ENCODE measurements at regions not wholly inside any gene's neighbourhood (a gene's known extent, or its start where the extent isn't known, plus 50 kb on each side); places are given as distances from the start of the nearest gene placed in this dataset.
"Not testable (repeated sequence)": the region's sequence is repeated elsewhere in the genome, so short reads cannot be mapped to it uniquely, and the experiment has no call there.

DNA sequence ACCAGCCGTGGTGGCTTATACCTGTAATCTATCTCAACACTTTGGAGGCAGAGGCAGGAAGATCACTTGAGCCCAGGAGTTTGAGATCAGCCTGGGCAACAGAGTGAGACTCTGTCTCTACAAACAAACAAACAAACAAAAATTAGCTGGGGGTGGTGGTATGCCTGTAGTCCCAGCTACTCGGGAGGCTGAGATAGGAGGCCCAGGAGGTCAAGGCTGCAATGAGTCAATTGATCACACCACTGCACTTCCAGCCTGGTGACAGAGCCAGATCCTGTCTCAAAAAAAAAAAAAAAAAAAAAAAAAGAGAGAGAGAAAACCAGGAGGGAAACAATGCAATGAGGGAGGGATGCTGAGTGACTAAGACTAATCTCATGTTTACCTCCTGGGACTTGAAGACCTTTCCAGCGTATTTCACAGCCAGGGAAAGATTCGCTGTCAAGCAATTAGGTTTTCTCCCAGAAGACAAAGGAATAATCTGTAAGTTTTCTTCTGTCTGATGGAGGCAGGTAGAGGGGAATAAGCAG, 51.1 kb upstream of the MIER3 start:
- DNase-seq (ENCODE audit: low spot score): no peak

DNA sequence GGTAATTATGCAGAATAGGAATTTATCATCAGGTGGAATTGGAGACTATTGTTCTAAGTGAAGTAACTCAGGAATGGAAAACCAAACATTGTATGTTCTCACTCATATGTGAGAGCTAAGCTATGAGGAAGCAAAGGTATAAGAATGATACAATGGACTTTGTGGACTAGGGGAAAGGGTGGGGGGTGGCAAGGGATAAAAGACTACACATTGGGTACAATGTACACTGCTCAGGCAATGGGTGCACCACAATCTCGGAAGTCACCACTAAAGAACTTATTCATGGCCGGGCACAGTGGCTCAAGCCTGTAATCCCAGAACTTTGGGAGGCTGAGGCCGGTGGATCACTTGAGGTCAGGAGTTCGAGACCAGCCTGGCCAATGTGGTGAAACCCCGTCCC, 51.6 kb upstream of the MIER3 start:
- not testable (repeated sequence) for DNase-seq (ENCODE audit: low spot score)

DNA sequence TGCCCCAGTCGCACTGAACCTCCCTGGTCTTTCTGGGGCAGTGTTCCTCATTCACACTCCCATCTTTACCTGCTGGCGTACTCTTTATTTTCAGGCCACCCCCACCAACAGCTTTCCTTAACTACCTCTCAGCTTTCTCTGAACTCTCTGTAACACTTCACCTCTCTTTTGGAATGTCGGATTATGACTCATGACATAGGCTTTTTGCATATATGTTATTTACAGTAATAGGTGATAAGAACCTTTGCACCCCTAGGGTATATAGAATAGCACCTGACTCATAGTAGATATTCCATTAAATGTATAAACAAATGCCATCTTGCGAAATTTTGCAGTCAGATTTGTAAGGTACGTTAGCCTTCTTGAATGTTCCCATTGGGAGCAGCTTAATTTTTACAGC, 52.9 kb upstream of the MIER3 start:
- no peak for DNase-seq (ENCODE audit: low spot score)

DNA sequence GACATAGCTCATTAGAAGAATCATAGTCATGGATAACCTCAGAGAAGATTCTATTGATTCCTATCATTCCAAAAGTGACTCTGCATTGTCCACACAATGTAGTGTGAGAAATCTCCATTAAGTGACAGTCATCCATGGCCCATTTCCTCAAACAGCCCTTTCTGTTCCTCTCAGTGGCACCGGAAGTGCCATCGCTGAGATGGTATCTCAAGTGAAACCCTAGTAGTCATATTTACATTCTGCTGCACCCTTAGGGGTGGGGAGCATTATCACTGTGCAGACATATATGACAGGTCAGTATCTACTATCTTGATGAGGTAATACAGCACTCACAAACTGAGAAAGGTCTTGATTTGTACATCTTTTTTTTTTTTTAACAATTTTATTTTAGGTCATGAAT, 55.4 kb upstream of the MIER3 start:
- DNase-seq (ENCODE audit: low spot score): no peak

DNA sequence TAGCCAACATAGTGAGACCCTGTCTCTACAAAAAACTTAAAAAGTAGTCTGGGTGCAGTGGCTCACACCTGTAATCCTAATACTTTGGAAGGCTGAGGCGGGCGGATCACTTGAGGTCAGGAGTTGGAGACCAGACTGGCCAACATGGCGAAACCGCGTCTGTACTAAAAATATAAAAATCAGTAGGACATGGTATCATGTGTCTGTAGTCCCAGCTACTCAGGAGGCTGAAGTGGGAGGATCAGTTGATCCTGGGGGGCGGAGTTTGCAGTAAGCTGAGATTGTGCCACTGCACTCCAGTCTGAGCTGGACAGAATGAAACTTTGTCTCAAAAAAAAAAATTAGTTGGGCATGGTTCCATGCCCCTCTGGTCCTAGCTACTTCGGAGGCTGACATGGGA, 57.9 kb upstream of the MIER3 start:
- DNase-seq (ENCODE audit: low spot score): no peak

DNA sequence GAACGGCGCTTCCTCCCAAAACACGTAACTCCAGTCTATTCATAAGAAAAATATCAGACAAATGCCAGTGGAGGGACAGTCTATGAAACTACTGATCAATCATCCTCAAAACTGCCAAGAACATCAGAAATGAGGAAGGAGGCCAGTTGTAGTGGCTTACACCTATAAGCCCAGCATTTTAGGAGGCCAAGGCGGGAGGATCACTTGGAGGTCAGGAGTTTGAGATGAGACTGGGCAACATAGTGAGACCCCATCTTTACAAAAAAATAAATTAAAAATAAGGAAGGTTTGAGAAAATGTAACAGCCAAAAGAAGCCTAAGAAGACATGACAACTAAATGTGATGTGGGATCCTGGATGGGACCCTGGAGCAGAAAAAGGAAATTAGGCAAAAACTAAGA, 58.9 kb upstream of the MIER3 start:
- DNase-seq (ENCODE audit: low spot score): no peak

DNA sequence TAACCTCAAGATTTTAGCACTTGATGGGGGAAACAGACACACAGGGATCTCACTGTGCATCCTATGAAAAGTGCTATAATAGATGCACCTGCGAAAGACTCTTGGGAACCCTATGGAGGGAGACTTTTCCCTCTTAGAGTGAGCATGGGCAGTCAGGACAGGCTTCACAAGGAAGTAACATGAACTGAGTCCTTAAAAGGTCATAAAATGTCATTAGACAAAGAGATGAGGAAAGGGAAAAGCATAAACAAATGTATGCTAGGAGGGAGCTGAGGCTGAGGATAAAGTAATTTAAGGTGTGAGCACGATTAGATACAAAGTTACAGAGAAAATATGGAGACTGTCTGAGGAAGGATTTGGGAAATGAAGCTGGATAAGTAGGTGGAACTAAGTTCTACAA, 60.6 kb upstream of the MIER3 start:
- DNase-seq (ENCODE audit: low spot score): no peak

DNA sequence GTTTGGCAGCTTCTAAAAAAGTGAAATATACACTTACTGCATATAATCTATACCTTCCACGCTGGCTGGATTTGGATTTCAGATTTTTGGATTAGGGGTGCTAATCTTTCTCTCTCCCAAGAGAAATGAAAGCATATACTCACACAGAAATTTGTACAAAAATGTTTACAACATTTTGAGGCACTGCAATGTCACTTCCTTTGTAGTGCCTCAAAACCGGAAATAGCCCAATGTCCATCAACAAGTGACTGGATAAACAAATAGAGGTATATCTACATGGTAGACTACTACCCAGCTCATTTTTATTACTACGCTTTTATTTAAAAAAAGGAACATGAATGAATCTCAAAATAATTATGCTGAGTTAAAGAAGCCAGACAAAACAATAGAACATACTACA, 74.0 kb upstream of the MIER3 start:
- DNase-seq (ENCODE audit: low spot score): no peak

DNA sequence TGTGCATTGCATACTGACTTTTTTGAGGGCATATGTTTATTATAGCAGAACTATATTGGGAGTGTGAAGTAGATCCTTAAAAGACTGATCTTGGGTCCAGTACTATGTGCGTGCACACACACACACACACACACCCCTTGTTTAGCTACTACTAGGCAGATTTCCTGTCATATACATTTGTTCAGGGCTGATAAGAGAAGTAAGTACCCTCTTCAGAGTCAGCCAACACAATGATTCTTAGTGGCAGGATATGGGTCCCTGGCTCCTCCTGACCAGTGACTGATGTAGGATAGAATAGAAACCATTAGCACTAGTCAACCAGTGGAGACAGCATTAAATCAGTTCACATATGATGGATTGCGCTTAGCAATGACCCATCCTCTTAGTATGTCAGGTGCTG, 76.2 kb upstream of the MIER3 start:
- no peak for DNase-seq (ENCODE audit: low spot score)

DNA sequence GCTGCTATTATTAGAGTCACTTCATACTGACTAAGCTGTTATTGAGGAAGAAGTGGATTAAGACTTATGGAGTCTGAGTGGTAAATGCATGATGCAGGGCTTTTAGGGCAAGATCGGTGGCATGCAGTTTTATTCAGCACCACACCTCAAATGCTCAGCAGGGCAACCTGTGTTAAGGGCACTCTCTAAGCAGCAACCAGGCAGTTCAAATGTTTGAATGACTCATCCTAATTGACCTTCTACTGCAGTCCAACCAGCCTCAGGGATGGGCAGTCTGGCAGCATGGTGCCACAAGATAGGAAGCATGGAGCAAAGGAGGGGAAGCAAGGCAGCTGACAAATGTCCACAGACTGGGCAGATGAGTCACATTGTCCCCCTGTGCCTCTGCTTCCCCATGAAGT, 80.2 kb upstream of the MIER3 start:
- DNase-seq (ENCODE audit: low spot score): no peak

DNA sequence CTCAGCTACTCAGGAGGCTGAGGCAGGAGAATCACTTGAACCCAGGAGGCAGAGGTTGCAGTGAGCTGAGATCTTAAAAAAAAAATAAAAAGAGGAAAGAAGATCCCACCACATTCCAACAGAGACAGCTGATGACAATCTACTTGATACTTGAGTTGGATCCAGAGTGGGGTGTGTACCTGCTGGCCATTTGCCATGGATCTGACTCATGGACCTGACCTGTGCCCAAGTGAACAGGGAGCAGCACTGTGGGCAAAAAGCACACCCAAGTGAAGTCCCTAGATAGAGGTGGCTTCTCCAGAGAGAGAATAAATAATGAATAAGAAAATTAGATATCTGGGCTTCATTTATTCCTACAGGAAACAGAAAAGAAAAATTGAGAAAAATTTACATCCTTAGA, 81.2 kb upstream of the MIER3 start:
- no peak for DNase-seq (ENCODE audit: low spot score)

DNA sequence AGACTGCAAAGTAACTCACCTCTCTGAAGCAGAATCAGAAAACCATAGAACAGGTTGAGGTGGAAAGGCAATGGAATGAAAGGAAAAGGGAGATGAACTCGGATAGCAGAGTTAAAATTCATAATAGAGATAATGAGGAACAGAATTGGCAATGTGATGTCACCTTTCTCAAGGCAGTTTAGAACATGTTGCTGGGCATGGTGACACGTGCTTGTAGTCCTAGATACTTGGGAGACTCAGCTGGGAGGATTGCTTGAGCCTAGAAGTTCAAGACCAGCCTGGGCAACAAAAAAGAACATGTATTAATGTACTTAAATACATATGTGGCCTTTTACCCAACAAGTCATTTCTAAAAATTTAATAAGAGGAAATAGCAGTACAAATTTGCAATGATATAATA, 81.6 kb upstream of the MIER3 start:
- no peak for DNase-seq (ENCODE audit: low spot score)

DNA sequence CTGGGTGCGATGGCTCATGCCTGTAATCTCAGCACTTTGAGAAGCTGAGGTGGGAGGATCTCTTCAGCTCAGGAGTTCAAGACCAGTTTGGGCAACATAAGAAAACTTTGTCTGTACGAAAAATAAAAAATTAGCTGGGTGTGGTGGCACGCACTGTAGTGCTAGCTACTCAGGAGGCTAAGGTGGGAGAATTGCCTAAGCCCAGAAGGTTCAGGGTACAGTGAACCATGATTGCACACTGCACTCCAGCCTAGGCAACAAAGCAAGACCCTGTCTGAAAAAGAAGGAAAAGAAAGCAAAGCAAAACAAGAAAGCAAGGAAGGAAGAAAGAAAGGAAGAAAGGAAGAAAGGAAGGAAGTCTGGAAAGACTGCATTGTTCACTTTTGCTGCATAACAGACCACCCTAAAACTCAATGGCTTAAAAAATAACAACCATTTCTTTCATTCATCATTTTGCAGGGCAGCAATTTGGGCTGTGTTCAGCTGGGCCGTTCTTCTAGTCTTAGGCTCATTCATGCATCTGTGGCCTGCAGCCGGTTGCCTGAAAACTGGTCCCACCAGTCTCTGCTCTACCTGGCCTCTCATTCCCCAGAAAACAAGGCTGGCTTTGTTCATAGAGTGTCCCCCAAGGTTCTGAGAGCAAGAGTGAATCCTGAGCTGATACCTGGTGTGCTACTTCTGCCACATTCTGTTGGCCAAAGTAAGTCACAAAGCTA, 82.4 kb upstream of the MIER3 start:
- no peak for DNase-seq (ENCODE audit: low spot score)

DNA sequence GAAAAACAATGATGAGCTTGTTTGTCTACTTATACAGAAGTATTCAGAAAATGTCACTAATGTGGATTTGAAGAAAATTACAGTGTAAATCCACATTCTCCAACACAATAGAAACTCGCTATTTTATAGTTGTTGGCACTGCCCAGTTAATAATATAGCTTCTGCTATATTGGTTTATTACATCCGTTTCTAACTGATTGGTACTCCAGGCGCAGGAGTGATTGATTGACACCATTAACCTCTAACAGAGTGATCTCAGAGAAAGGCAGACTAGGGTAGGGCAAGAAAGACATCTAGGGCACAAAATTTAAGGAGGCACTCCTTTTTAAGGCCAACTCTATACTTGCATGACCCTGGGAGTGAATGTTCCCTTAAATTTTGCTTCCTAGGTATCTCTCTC, 84.0 kb upstream of the MIER3 start:
- no peak for DNase-seq (ENCODE audit: low spot score)

DNA sequence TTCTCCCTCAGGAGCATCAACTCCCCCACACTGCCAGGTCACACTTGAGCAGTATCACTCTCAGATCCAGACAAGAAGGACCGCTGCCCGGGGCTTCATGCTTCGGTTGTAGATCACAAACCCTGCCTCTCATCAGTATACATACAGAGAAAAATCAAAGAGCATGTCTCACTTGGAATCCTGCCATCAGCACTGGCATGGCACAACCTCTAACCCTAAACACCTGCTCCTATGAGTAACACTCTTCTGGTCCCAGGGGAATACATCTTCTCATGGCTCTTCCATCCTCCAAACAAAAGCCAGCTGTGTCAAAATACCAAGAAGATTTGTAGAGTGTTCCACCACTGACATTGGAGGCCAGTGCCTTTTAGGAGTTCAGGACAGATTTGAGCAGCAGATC, 84.8 kb upstream of the MIER3 start:
- no peak for DNase-seq (ENCODE audit: low spot score)

DNA sequence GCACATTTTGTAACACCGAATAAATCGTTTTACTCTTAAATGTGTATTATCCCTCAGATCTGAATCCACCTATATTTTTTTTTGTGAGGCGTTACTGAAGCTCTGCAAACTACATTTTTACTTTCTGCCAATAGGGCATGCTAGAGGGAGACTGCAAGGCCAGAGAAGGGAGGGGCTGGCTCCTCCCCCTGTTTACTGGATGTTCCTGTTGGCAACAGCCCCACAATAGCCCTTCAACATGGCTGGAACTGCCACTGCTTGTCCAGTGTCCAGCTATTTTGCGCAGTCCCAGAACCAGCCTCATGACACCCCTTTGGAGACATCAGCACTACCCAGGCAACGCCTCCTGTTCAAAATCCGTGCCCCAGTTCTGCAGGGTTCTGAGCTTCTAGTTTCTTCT, 85.4 kb upstream of the MIER3 start:
- DNase-seq (ENCODE audit: low spot score): no peak

DNA sequence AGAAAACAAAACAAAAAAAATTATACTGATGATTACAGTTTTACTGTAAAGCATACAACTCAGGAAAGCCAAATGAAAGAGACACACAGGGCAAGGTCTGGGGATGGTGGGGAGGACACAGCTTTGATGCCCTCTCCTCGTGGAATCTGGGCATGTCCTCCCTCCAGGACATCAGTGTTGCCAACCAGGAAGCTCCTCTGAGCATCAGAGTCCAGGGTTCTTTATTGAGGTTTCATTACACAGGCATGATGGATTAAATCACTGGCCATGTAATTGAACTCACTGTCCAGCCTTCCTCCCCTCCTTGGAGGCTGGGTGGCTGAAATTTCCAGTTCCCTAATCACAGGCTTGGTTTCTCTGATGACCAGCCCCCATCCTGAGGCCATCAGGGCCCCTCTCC, 89.6 kb upstream of the MIER3 start:
- DNase-seq (ENCODE audit: low spot score): no peak

DNA sequence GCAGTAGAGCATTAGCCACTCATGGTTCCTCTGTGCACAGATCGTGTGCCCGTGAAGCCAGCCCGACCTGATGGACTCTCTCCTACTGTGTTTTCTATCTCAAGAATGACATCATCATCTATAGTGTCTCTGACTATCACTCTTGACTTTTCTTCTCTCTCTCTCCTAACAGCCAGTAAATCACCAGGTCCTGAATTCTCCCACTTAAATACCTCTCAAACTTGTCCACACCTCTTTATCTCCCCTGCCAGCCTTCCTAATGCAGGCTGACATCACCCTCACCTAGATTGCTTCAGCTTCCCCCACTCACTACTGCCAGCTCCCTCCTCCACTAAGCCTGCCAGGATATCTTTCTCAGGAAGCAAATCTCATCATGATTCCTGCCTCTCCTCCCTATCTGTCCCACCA, 90.6 kb upstream of the MIER3 start:
- DNase-seq (ENCODE audit: low spot score): no peak

DNA sequence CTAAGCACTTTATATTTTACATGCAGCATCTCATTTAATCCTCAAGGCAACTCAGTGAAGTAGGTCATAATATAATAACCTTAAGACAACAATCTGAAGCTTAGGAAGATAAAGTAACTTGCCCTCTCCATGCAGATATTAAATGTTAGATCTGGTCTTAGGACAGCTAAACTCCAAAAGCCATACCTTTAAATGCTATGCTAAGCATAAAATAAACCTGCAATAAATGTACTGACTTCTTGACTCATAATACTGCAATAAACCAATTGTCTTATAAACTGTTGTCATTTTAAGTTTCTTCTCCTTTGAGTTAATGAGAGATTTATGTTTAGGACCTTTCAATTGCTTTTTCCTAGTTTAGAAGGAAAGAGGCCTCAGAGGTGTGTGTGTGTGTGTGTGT, 102.2 kb upstream of the MIER3 start:
- no peak for DNase-seq (ENCODE audit: low spot score)

DNA sequence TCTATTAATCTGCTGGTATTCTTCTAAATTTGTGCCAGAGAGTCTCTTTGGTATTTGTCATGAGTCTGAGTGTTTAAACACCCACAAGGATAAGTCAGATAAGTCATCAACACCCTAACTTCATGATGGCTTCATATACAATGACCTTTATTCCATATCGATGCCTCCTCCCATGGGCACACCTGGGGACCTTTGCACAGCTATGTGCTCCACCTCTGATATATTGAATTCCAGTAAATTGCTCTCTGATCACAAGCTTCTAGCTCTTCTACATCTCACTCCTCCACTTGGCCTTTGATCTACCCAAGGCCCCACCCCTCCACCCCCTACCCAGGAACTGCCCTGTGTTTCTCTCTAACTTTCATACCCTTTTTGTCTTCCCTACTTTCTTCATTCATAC, 102.7 kb upstream of the MIER3 start:
- no peak for DNase-seq (ENCODE audit: low spot score)

DNA sequence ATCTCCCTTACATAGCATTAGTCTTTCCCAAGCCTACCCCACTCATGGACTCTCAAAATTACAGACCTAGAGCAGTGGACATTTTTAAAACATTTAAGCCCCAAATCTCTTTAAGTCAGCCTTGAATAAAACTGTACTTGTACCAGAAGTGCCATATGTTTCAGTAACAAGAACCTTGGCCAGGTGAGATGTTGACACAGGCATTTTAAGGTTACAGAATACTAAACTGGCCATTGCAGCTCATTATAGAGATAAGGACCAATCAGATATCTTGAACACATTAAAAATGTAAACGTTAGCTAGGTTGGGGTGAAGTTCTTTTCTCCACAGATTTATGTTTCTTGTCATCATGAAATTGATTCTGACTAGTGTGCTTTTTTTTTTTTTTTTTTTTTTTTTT, 103.8 kb upstream of the MIER3 start:
- DNase-seq (ENCODE audit: low spot score): no peak

DNA sequence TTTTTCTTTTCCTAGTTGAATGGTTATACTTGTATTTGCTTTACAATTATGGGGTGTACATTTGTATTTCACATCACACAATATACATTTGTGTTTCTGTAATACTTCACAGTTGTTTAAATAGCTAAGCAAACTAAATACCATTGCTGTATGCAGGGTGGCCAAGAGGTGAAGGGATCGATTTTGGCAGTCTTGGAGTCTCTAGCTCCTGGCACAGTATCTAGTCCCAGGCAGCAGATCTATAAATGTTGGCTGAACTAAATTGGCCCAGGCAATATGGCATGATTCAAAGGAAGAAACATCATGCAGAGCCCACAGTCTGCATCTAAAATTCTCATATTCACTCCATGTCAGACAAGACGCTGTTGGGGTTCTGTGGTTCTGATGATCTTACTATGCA, 110.1 kb upstream of the GPBP1 start:
- DNase-seq (ENCODE audit: low spot score): no peak

DNA sequence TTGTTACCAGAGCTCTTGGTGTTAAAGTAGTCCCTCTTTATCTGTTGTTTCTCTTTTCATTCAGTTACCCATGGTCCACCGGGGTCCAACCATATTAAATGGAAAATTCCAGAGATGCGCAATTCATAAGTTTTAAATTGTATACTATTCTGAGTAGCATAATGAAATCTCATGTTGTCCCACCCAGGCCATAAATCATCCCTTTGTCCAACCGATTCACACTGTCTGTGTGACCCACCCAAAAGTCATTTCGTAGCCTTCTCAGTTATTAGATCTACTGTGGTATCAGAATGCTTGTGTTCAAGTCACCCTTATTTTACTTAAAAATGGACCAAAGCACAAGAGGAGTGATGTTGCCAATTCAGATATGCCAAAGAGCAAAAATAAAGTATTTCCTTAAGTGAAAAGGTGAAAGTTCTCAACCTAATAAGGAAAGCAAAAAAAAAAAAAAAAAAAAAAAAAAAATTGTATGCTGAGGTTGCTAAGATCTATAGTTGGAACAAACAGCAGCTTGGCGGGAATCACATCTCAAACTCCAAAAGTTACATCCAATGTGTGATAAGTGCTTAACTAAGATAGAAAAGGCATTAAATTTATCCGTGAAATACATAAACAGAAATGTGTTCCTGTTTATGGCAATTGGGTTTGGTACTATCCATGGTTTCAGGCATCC, 106.8 kb upstream of the GPBP1 start:
- DNase-seq (ENCODE audit: low spot score): no peak

DNA sequence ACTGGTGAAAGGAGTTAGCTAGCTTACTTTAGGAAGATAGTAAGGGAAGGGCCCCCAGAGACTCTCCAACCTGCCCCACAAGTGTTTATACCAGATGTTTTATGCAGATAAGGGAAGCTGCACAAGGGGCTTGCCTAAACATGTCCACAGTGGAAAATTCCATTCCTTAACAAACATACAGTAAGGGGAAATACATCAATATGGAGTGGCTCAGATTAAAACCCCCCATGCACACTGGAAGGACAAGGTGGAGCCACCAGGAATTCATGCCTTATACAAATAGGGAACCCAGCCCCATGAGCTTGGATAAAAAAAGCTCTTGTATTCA, 106.3 kb upstream of the GPBP1 start:
- no peak for DNase-seq (ENCODE audit: low spot score)
